ENCODE measurements at regions not wholly inside any gene's neighbourhood (a gene's known extent, or its start where the extent isn't known, plus 50 kb on each side); places are given as distances from the start of the nearest gene placed in this dataset.

- no peaks in the 10 kb centered on the region for H3K27me3 ChIP-seq (ENCODE audit: insufficient read depth, low read length)
- no peak overlapping the region for H3K9ac ChIP-seq (ENCODE audit: low read depth, low read length)
- H3K36me3 ChIP-seq (ENCODE audit: insufficient read depth, low read length): peaks cover 6% of the 10 kb centered on the region; the same call in 1 of the 2 replicates
- no peak overlapping the region for H3K27ac ChIP-seq (ENCODE audit: low read depth, low read length)
- H3K4me1 ChIP-seq (ENCODE audit: insufficient read depth, low read length): peaks cover 18% of the 10 kb centered on the region
- WGBS: no CpG with 5 or more reads among the region's 1 CpG
- H3K9me3 ChIP-seq (ENCODE audit: insufficient read depth, low read depth, low read length): peaks cover 37% of the 10 kb centered on the region
- H3K4me3 ChIP-seq (ENCODE audit: low read length): no peak overlapping the region
Observed at GRCh38 chr5:124240732-124241131, 505.7 kb downstream of the ZNF608 start.

GRCh38 chr5:124239572-124239971 lies 506.9 kb downstream of the ZNF608 start:
- Histone ChIP-seq H3K27me3 (ENCODE audit: insufficient read depth, low read length) (no peaks in the 10 kb centered on the region), H3K4me3 (ENCODE audit: low read length) (no peak overlapping the region), H3K27ac (ENCODE audit: low read depth, low read length) (no peak overlapping the region), H3K4me1 (ENCODE audit: insufficient read depth, low read length) (peaks cover 28% of the 10 kb centered on the region), H3K36me3 (ENCODE audit: insufficient read depth, low read length) (peaks cover 6% of the 10 kb centered on the region; the same call in 1 of the 2 replicates), H3K9me3 (ENCODE audit: insufficient read depth, low read depth, low read length) (peaks cover 25% of the 10 kb centered on the region), H3K9ac (ENCODE audit: low read depth, low read length) (no peak overlapping the region)
- WGBS: 91% methylated on average over 3 of the region's 3 CpGs

DNA sequence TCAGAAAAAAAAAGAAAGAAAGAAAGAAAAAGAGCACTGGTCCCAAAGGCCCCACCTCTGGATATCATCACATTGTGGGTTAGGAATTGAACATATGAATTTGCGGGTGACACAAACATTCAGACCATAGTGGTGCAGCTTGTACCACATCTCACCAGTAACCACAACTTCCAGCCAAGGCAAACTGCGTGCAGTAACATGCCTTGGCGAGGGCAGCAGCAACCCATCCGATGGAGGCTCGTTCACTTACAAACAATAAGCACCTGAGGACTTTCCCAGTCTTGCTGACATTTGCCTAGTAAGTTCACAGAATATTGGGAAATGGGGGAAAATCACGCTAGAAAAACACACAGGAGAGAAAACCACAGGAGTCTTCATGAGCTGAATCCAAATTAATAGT lies 508.1 kb downstream of the ZNF608 start:
- H3K27me3 ChIP-seq (ENCODE audit: insufficient read depth, low read length): no peaks in the 10 kb centered on the region
- WGBS: 93% methylated on average over 6 of the region's 6 CpGs

DNA sequence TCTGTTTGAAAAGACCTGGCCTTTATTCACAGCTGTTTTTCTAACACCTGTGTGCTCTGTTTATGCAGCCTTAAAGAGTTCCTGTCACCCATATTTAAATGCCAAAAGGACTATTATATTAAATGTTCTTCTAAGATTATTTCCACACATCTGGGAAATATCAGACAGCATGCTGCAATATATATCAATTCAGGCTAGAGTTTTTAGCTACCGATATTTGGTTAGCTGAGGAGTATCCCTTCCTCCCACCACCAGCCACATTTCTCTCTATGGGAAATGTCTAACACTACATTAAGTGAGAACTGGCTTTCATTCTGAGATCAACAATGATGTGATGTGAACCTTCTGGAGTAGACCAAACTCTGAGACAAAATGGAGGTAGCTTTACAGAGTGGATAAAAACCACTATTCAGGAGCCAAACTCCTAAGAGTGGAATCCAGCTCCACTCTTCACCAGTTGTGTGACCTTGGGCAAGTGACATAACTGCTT lies 509.2 kb downstream of the ZNF608 start:
- H3K27me3 ChIP-seq (ENCODE audit: insufficient read depth, low read length): no peaks in the 10 kb centered on the region
- H3K36me3 ChIP-seq (ENCODE audit: insufficient read depth, low read length): no peaks in the 10 kb centered on the region
- H3K4me3 ChIP-seq (ENCODE audit: low read length): no peak overlapping the region
- H3K9me3 ChIP-seq (ENCODE audit: insufficient read depth, low read depth, low read length): peaks cover 6% of the 10 kb centered on the region; the same call in 1 of the 2 replicates
- WGBS: no CpG with 5 or more reads among the region's 1 CpG
- no peak overlapping the region for H3K9ac ChIP-seq (ENCODE audit: low read depth, low read length)
- H3K4me1 ChIP-seq (ENCODE audit: insufficient read depth, low read length): peaks cover 40% of the 10 kb centered on the region
- no peak overlapping the region for H3K27ac ChIP-seq (ENCODE audit: low read depth, low read length)

More for the DNA sequence above, 508.1 kb downstream of the ZNF608 start:
- Histone ChIP-seq H3K9ac (ENCODE audit: low read depth, low read length) (no peak overlapping the region), H3K36me3 (ENCODE audit: insufficient read depth, low read length) (peaks cover 5% of the 10 kb centered on the region; the same call in 1 of the 2 replicates), H3K4me1 (ENCODE audit: insufficient read depth, low read length) (peaks cover 40% of the 10 kb centered on the region), H3K9me3 (ENCODE audit: insufficient read depth, low read depth, low read length) (peaks cover 13% of the 10 kb centered on the region), H3K27ac (ENCODE audit: low read depth, low read length) (no peak overlapping the region), H3K4me3 (ENCODE audit: low read length) (no peak overlapping the region)

DNA sequence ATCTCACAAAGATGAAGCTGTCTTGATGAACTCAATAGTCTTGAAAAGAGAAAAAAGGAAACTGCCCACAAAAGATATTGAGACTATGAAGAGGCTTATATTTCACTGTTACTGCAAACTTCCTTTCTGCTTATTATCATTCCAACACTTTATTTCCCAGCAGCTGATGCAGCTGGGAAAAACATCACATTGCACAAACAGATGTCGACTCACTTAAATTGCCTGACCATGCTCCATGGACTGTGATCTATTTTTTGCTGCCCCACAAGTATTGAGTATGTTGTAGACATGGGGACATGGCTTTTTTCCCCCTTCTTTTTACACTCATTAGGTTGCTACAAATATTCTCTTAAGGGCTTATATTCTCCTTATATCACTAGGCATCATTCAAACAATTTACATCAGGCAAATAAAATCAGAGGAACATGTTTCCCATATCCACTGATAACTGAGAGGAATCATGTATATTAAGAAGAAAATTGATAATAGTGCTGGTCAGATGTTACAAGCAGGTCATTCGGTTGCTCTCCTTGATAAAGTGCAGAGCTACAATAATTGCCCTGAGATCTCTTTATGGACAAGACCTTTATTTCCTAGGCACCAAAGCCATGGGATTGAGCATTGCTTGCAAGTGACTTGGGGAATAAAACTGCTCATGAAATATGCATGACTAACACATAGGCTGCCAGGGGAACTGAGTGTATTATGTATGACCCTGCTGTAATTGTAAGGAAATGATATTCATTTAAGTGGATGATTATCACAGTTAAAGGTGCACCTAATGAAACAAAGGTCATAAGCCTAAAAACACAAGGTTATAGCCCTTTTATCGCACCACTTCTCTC lies 509.9 kb downstream of the ZNF608 start:
- Histone ChIP-seq H3K36me3 (ENCODE audit: insufficient read depth, low read length) (no peaks in the 10 kb centered on the region), H3K27ac (ENCODE audit: low read depth, low read length) (peak overlapping the region; percentile 27; the same call in 1 of the 2 replicates), H3K4me3 (ENCODE audit: low read length) (no peak overlapping the region), H3K9ac (ENCODE audit: low read depth, low read length) (no peak overlapping the region), H3K27me3 (ENCODE audit: insufficient read depth, low read length) (no peaks in the 10 kb centered on the region), H3K9me3 (ENCODE audit: insufficient read depth, low read depth, low read length) (peaks cover 6% of the 10 kb centered on the region; the same call in 1 of the 2 replicates), H3K4me1 (ENCODE audit: insufficient read depth, low read length) (peaks cover 46% of the 10 kb centered on the region)
- 93% methylated on average over 3 of the region's 3 CpGs for WGBS

DNA sequence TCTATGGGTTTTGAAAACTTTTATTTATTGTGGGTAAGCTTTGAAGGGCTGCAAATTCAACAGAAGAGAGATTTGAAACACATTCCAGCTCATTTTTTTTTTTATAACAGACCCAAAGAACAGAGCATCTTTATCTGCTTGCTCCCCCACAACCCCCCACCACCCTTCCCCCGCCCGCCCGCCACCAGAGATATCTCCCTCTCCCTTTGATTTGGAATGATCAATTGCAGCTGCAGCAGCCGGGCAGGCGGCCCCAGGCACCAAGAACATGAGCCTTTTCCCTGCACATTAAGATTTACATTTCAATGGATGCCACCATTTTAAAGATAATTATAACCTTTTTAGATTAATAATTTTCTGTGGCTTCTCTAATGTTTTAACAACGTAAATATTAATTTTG lies 510.9 kb downstream of the ZNF608 start:
- H3K4me1 ChIP-seq (ENCODE audit: insufficient read depth, low read length): peaks cover 52% of the 10 kb centered on the region
- WGBS: 21% methylated on average over 2 of the region's 6 CpGs

DNA sequence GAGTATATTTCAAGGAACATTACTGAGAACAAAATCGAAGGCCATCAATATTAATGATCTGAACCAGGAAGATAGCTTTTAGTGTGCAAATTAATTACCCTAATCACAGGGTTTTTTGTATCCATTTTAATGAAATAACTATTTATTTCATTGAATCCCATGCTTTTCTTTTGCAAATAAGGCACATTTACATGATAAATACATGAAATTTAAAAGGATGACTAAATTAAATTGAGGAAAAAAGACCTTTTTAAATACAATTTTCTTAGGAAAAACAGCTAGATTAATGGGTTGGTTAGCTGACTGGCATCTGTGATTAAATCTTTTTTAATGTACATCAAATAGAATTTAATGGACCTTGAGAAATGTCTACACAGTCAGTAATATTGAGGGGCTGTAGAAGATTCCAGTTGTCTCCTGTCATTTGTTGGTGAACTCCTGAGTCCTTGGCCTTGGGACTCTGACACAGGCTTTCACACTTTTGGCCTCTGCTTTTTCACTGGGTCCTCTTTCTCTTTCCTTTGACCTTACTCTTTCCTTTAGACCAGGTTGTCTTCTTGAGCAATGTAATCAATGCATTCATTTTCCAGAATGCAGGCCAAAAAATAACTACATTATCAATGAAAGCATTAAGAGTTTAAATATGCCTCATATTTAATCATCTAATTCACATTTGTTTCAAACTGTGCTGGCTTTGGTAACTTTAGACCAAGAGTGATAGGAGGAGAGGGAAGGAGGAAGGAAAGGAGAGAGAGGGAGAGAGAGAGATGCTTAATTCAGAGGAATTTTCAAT lies 511.5 kb downstream of the ZNF608 start:
- Histone ChIP-seq H3K36me3 (ENCODE audit: insufficient read depth, low read length) (no peaks in the 10 kb centered on the region), H3K4me3 (ENCODE audit: low read length) (no peak overlapping the region), H3K27ac (ENCODE audit: low read depth, low read length) (peak overlapping the region; percentile 89), H3K9ac (ENCODE audit: low read depth, low read length) (0 out of 2 replicates have a peak overlapping the region, but pooled peaks have one; percentile 35), H3K4me1 (ENCODE audit: insufficient read depth, low read length) (peaks cover 52% of the 10 kb centered on the region), H3K9me3 (ENCODE audit: insufficient read depth, low read depth, low read length) (peaks cover 6% of the 10 kb centered on the region; the same call in 1 of the 2 replicates), H3K27me3 (ENCODE audit: insufficient read depth, low read length) (no peaks in the 10 kb centered on the region)
- WGBS: 40% methylated on average over 1 of the region's 1 CpG

More for the DNA sequence above, 510.9 kb downstream of the ZNF608 start:
- Histone ChIP-seq H3K9ac (ENCODE audit: low read depth, low read length) (peak overlapping the region; percentile 49; the same call in 1 of the 2 replicates), H3K27ac (ENCODE audit: low read depth, low read length) (peak overlapping the region; percentile 89), H3K36me3 (ENCODE audit: insufficient read depth, low read length) (no peaks in the 10 kb centered on the region), H3K9me3 (ENCODE audit: insufficient read depth, low read depth, low read length) (peaks cover 6% of the 10 kb centered on the region; the same call in 1 of the 2 replicates), H3K27me3 (ENCODE audit: insufficient read depth, low read length) (no peaks in the 10 kb centered on the region), H3K4me3 (ENCODE audit: low read length) (no peak overlapping the region)

GRCh38 chr5:124234022-124234769 lies 512.2 kb downstream of the ZNF608 start:
- 49% methylated on average over 5 of the region's 5 CpGs for WGBS
- H3K4me3 ChIP-seq (ENCODE audit: low read length): no peak overlapping the region
- no peaks in the 10 kb centered on the region for H3K9me3 ChIP-seq (ENCODE audit: insufficient read depth, low read depth, low read length)
- 0 out of 2 replicates have a peak overlapping the region, but pooled peaks have one; percentile 35 for H3K9ac ChIP-seq (ENCODE audit: low read depth, low read length)
- peak overlapping the region; percentile 89 for H3K27ac ChIP-seq (ENCODE audit: low read depth, low read length)
- peaks cover 52% of the 10 kb centered on the region for H3K4me1 ChIP-seq (ENCODE audit: insufficient read depth, low read length)
- H3K27me3 ChIP-seq (ENCODE audit: insufficient read depth, low read length): no peaks in the 10 kb centered on the region
- no peaks in the 10 kb centered on the region for H3K36me3 ChIP-seq (ENCODE audit: insufficient read depth, low read length)

DNA sequence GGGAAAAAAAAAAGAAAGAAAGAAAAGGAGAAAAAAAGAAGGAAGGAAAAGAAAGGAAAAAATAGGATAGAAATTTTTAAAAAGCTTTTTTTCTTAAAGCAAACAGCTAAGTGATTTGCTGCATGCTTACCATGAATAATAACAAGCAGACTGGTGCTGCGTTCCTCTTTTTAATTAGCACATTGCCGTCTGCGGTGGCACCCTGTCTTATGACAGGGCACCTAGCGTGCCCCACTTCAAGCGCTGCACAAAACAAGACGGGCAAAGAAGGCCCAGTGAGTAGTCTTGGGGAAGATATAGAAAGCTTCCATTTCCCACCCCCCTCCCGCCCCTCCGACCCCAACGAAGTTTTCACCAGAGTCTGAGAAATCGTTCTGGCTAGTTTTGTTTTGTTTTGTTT lies 513.9 kb downstream of the ZNF608 start:
- H3K27me3 ChIP-seq (ENCODE audit: insufficient read depth, low read length): no peaks in the 10 kb centered on the region
- WGBS: 92% methylated on average over 6 of the region's 10 CpGs
- no peak overlapping the region for H3K9ac ChIP-seq (ENCODE audit: low read depth, low read length)
- no peaks in the 10 kb centered on the region for H3K36me3 ChIP-seq (ENCODE audit: insufficient read depth, low read length)
- H3K4me1 ChIP-seq (ENCODE audit: insufficient read depth, low read length): peaks cover 51% of the 10 kb centered on the region
- no peak overlapping the region for H3K27ac ChIP-seq (ENCODE audit: low read depth, low read length)
- H3K4me3 ChIP-seq (ENCODE audit: low read length): no peak overlapping the region
- peaks cover 8% of the 10 kb centered on the region; the same call in 1 of the 2 replicates for H3K9me3 ChIP-seq (ENCODE audit: insufficient read depth, low read depth, low read length)

DNA sequence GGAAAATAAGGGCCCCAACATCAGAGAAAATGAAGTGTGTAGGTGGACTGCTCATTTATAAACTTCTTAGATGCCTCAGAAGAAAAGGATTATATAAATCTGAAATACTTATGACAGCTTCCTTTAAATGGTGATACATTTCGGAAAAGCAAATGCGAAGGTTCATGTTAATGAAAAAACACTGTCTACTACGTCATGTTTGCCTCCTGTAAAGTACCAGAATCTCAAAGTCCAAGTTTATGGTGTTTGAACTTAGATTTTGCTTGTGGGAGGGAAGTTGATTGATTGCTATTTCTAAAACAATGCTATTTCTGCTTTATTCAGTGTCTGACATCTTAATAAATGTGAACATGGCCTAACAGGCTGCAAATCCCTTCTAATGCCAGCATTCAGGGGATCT lies 514.6 kb downstream of the ZNF608 start:
- Histone ChIP-seq H3K4me1 (ENCODE audit: insufficient read depth, low read length) (peaks cover 45% of the 10 kb centered on the region), H3K9ac (ENCODE audit: low read depth, low read length) (no peak overlapping the region), H3K9me3 (ENCODE audit: insufficient read depth, low read depth, low read length) (peaks cover 8% of the 10 kb centered on the region; the same call in 1 of the 2 replicates), H3K36me3 (ENCODE audit: insufficient read depth, low read length) (no peaks in the 10 kb centered on the region), H3K4me3 (ENCODE audit: low read length) (no peak overlapping the region), H3K27ac (ENCODE audit: low read depth, low read length) (no peak overlapping the region), H3K27me3 (ENCODE audit: insufficient read depth, low read length) (no peaks in the 10 kb centered on the region)
- 90% methylated on average over 3 of the region's 3 CpGs for WGBS

Measured in HUES64 (cell line).